Spleen (tissue), 11 donors: ENCODE measurements at regions not wholly inside any gene's neighbourhood (a gene's known extent, or its start where the extent isn't known, plus 50 kb on each side); places are given as distances from the start of the nearest gene placed in this dataset.

Experiments used
- DNase-seq: peaks from one replicate; pipeline ENCODE4 v3.0.0-alpha.2; 2020
- H3K27ac ChIP-seq, 8 donors: fragments of 200-600 bp; sonication (generic) in 7 of 8; 1 replicate in 4 of 8; 2 replicates in 4 of 8; pipeline versions ENCODE4 v1.5.0 to v1.8.0; 2016 to 2021; ENCODE audit warnings: inconsistent platforms in 4 of 8, mild to moderate bottlenecking in 4 of 8, moderate library complexity in 1 of 8
- H3K27me3 ChIP-seq, 7 donors: fragments of 200-600 bp; sonication (generic) in 6 of 7; replicated peaks in 1 of 7; 1 replicate in 4 of 7; 2 replicates in 3 of 7; pipeline versions ENCODE4 v1.5.0 to v1.8.0; 2016 to 2021; ENCODE audit warnings: inconsistent platforms in 3 of 7, mild to moderate bottlenecking in 1 of 7
- H3K36me3 ChIP-seq, 6 donors: fragments of 200-600 bp; sonication (generic) in 5 of 6; 1 replicate in 4 of 6; 2 replicates in 2 of 6; pipeline versions ENCODE4 v1.5.0 to v1.8.0; 2016 to 2021; ENCODE audit warnings: inconsistent platforms in 2 of 6
- H3K4me1 ChIP-seq, 6 donors: fragments of 200-600 bp; sonication (generic) in 5 of 6; 1 replicate in 3 of 6; 2 replicates in 3 of 6; pipeline versions ENCODE4 v1.5.0 to v1.8.0; 2016 to 2021; ENCODE audit warnings: inconsistent platforms in 3 of 6
- H3K4me3 ChIP-seq, 8 donors: fragments of 200-600 bp; sonication (generic) in 7 of 8; 1 replicate in 4 of 8; 2 replicates in 4 of 8; pipeline versions ENCODE4 v1.5.0 to v1.8.0; 2016 to 2021; ENCODE audit warnings: inconsistent platforms in 4 of 8, mild to moderate bottlenecking in 4 of 8, moderate library complexity in 2 of 8
- H3K9me3 ChIP-seq, 8 donors: fragments of 200-600 bp; sonication (generic) in 7 of 8; 1 replicate in 4 of 8; 2 replicates in 4 of 8; pipeline versions ENCODE4 v1.5.0 to v1.8.0; 2016 to 2021; ENCODE audit warnings: inconsistent platforms in 4 of 8
- CTCF ChIP-seq, 11 experiments: fragments of 200-600 bp in 7 of 11; fragments of 450-650 bp in 4 of 11; sonication (generic) in 4 of 11; IDR thresholded peaks in 8 of 11; conservative IDR thresholded peaks in 3 of 11; 1 replicate in 7 of 11; 2 replicates in 4 of 11; pipeline versions ENCODE4 v1.4.0 to v1.8.0; 2016 to 2021; ENCODE audit warnings: antibody characterized with exemption in 11 of 11, inconsistent platforms in 4 of 11, mild to moderate bottlenecking in 1 of 11
- POLR2A ChIP-seq, 3 donors: fragments of 450-650 bp; IDR thresholded peaks; one replicate each; pipeline ENCODE4 v1.5.1; 2017; ENCODE audit warnings: antibody characterized with exemption in 3 of 3, mild to moderate bottlenecking in 1 of 3
- POLR2AphosphoS5 ChIP-seq, 3 donors: sonication (generic); formaldehyde crosslinking; IDR thresholded peaks; one replicate each; pipeline ENCODE4 v1.5.1; 2017; ENCODE audit warnings: antibody characterized with exemption in 3 of 3
- WGBS, 5 donors: extraction: QIAGEN DNeasy Blood & Tissue Kit in 3 of 5; methylation state at CpG; one replicate each; pipeline versions ENCODE4 v1.1.5 to v1.1.7; 2013 to 2018; 5-methylcytosine and 5-hydroxymethylcytosine counted together
- intact Hi-C: fragments of 100-400 bp; cut with DNase I; formaldehyde crosslinking; loops from one replicate; pipeline ENCODE4 v1.15.0; 2023; ENCODE audit warnings: low total_unique reads
- donor health status: healthy with polysubstance abuse.
- donor health status: DM: no; HTN: no; CAD: no; lungs with moderate emphysema.
- donor health status: DM: no; HTN: no; CAD: no.
- donor health status: Bipolar disorder and iron deficiency.
- donor health status: healthy.
- donor health status: DM: no; HTN: no; CAD: no.
- donor health status: DM: yes; HTN: yes; CAD: no.

DNA sequence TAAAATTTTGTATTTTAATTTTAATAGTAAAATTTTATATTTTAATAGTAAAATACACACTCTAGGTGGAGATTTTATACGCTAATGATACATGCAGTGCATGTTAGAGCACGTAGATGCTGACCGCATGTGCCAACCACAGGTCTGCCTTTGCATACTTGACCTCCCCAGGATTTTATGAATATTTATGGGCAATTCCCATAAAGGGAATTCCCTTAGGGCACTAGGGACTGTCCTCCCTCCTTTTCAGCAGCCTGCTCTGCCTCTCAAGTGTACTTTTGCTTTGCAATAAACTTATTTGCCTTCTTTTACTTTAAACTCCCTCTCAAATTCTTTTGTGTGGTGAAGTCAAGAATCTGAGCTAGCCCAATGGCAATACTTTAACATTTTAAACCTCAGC, 217.7 kb upstream of the CDH8 start:
- Histone ChIP-seq H3K27ac (no peak overlapping the region), H3K27me3 (no peaks in the 10 kb centered on the region), H3K4me1 (no peaks in the 10 kb centered on the region), H3K9me3 (peaks cover 0 to 6% (median 0%) of the 10 kb centered on the region in 8 donors), H3K4me3 (no peak overlapping the region), H3K36me3 (no peaks in the 10 kb centered on the region)
- DNase-seq, result no peak
- 90 to 93% (median 90%) methylated on average over 3 of the region's 3 CpGs for WGBS, 5 donors
- no peak for TF ChIP-seq POLR2A (IDR thresholded peaks at IDR 0.05)
- intact Hi-C loops, result no loop called here

- DNase-seq, result no peak
- Histone ChIP-seq H3K27me3 (no peaks in the 10 kb centered on the region), H3K4me1 (no peaks in the 10 kb centered on the region), H3K27ac (no peak overlapping the region), H3K36me3 (no peaks in the 10 kb centered on the region), H3K9me3 (peaks cover 0 to 6% (median 0%) of the 10 kb centered on the region in 8 donors), H3K4me3 (no peak overlapping the region)
- intact Hi-C loops, result no loop called here
- TF ChIP-seq POLR2AphosphoS5 (IDR thresholded peaks at IDR 0.05) (no peak), CTCF (IDR thresholded peaks at IDR 0.05 in 8 of 11, conservative IDR thresholded peaks at IDR 0.05 in 3 of 11) (no peak), POLR2A (IDR thresholded peaks at IDR 0.05) (no peak)
- 80 to 88% (median 85%) methylated on average over 3 of the region's 3 CpGs for WGBS, 5 donors
Measured at GRCh38 chr16:62249069-62249468, 212.8 kb upstream of the CDH8 start.

- 10 to 60% (median 29%) methylated on average over 1 of the region's 1 CpG for WGBS, 5 donors
- no peak for TF ChIP-seq POLR2A (IDR thresholded peaks at IDR 0.05)
- no peak for TF ChIP-seq POLR2AphosphoS5 (IDR thresholded peaks at IDR 0.05)
- no peak for TF ChIP-seq CTCF (IDR thresholded peaks at IDR 0.05 in 8 of 11, conservative IDR thresholded peaks at IDR 0.05 in 3 of 11)
- Histone ChIP-seq H3K4me1 (no peaks in the 10 kb centered on the region), H3K27me3 (no peaks in the 10 kb centered on the region), H3K36me3 (no peaks in the 10 kb centered on the region), H3K4me3 (no peak overlapping the region), H3K27ac (no peak overlapping the region), H3K9me3 (peaks cover 0 to 7% (median 0%) of the 10 kb centered on the region in 8 donors)
- DNase-seq, result no peak
- intact Hi-C loops, result no loop called here
Measured at GRCh38 chr16:62240722-62241121, 204.5 kb upstream of the CDH8 start.

GRCh38 chr16:62225675-62226074, 189.4 kb upstream of the CDH8 start:
- TF ChIP-seq POLR2AphosphoS5 (IDR thresholded peaks at IDR 0.05) (no peak), CTCF (IDR thresholded peaks at IDR 0.05 in 8 of 11, conservative IDR thresholded peaks at IDR 0.05 in 3 of 11) (peak in 8 of 11 experiments; percentile 5 to 41 (median 28))
- peak overlapping the region in 1 of 8 donors; percentile 8 for H3K4me3 ChIP-seq
- H3K9me3 ChIP-seq, result peaks cover 0 to 9% (median 0%) of the 10 kb centered on the region in 8 donors
- no peaks in the 10 kb centered on the region for H3K36me3 ChIP-seq
- H3K27me3 ChIP-seq, result no peaks in the 10 kb centered on the region
- 36 to 54% (median 43%) methylated on average over 7 of the region's 7 CpGs for WGBS, 5 donors
- intact Hi-C loops, result no loop called here
- H3K27ac ChIP-seq, result no peak overlapping the region
- no peaks in the 10 kb centered on the region for H3K4me1 ChIP-seq
- DNase-seq, result no peak

DNA sequence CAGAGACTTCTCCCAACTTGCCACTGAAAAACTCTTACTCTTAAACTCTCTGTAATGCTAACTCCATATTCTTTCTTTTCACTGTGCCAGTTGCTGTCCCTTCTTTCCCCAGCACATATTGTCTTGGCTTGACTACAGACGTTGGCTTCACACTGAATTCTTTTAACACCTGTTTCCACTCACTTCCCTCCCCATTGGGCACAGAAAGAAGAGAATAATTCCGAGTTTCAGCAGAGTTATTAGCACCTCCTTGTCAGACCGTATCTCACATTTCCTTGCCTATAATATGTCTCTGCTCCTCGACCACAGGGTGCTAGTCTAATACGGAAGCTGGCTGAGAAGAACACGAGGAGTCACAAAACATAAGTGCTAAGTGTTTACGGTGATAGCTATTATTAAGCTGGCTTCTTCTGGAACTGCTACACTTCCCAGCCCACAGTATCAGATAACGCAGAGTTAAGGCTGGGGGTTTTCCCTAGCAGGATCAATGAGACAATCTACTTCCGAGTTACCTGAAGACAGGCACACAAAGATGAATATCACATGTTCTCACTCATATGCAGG, 188.5 kb upstream of the CDH8 start:
- H3K9me3 ChIP-seq, result peaks cover 0 to 5% (median 0%) of the 10 kb centered on the region in 8 donors
- intact Hi-C loops, result no loop called here
- no peak for TF ChIP-seq POLR2A (IDR thresholded peaks at IDR 0.05)
- TF ChIP-seq CTCF (IDR thresholded peaks at IDR 0.05 in 8 of 11, conservative IDR thresholded peaks at IDR 0.05 in 3 of 11), result no peak
- TF ChIP-seq POLR2AphosphoS5 (IDR thresholded peaks at IDR 0.05), result no peak
- H3K36me3 ChIP-seq, result no peaks in the 10 kb centered on the region
- H3K27ac ChIP-seq, result no peak overlapping the region
- WGBS, 5 donors, result 54 to 73% (median 61%) methylated on average over 8 to 9 of the region's 9 CpGs
- H3K4me1 ChIP-seq, result no peaks in the 10 kb centered on the region
- H3K27me3 ChIP-seq, result no peaks in the 10 kb centered on the region
- no peak for DNase-seq
- no peak overlapping the region for H3K4me3 ChIP-seq
